Neural progenitor cell (in vitro differentiated cells): ENCODE measurements at regions not wholly inside any gene's neighbourhood (a gene's known extent, or its start where the extent isn't known, plus 50 kb on each side); places are given as distances from the start of the nearest gene placed in this dataset.

Source experiments
- DNase-seq: peaks from one replicate; pipeline ENCODE4 v3.0.0-alpha.2; 2016; ENCODE audit warnings: low spot score
- H2AFZ ChIP-seq: fragments of 200-600 bp; sonication (generic); replicated peaks from 2 replicates; pipeline ENCODE4 v1.6.1; 2016; ENCODE audit warnings: antibody characterized with exemption
- H3F3A ChIP-seq: fragments of 200-600 bp; sonication (generic); 2 replicates; pipeline ENCODE4 v1.6.1; 2016; ENCODE audit warnings: antibody characterized with exemption, low read depth
- H3K27ac ChIP-seq: fragments of 200-600 bp; sonication (generic); 2 replicates; pipeline ENCODE4 v1.5.1; 2016; ENCODE audit warnings: mild to moderate bottlenecking
- H3K27me3 ChIP-seq: fragments of 200-600 bp; sonication (generic); 2 replicates; pipeline ENCODE4 v1.6.1; 2016; ENCODE audit warnings: mild to moderate bottlenecking, moderate library complexity
- H3K36me3 ChIP-seq: fragments of 200-600 bp; sonication (generic); 2 replicates; pipeline ENCODE4 v1.5.1; 2016
- H3K4me1 ChIP-seq: fragments of 200-600 bp; sonication (generic); 2 replicates; pipeline ENCODE4 v1.6.1; 2016; ENCODE audit warnings: mixed run types
- H3K4me2 ChIP-seq: fragments of 200-600 bp; sonication (generic); 2 replicates; pipeline ENCODE4 v1.6.1; 2016
- H3K4me3 ChIP-seq: fragments of 200-600 bp; sonication (generic); 2 replicates; pipeline ENCODE4 v1.5.1; 2016
- H3K79me2 ChIP-seq: fragments of 200-600 bp; sonication (generic); 2 replicates; pipeline ENCODE4 v1.6.1; 2016; ENCODE audit warnings: low read depth
- H3K9ac ChIP-seq: fragments of 200-600 bp; sonication (generic); 2 replicates; pipeline ENCODE4 v1.6.1; 2016
- H3K9me3 ChIP-seq: fragments of 200-600 bp; sonication (generic); 2 replicates; pipeline ENCODE4 v1.5.1; 2016; ENCODE audit warnings: low read depth
- H4K20me1 ChIP-seq: fragments of 200-600 bp; sonication (generic); 2 replicates; pipeline ENCODE4 v1.6.1; 2016; ENCODE audit warnings: low read depth
- H3K27ac Mint-ChIP-seq: 3 replicates; pipeline ENCODE4 v1.8.0; 2021; ENCODE audit warnings: mixed read lengths
- H3K27me3 Mint-ChIP-seq: 2 replicates; pipeline ENCODE4 v1.8.0; 2022; ENCODE audit warnings: low read depth, mild to moderate bottlenecking, inconsistent platforms, moderate library complexity, mixed read lengths; ENCODE audit not compliant: insufficient read depth
- H3K36me3 Mint-ChIP-seq: 3 replicates; pipeline ENCODE4 v1.8.0; 2021; ENCODE audit warnings: mixed read lengths
- H3K4me1 Mint-ChIP-seq: 3 replicates; pipeline ENCODE4 v1.8.0; 2021; ENCODE audit warnings: mixed read lengths
- H3K4me3 Mint-ChIP-seq: 3 replicates; pipeline ENCODE4 v1.8.0; 2021; ENCODE audit warnings: mild to moderate bottlenecking, moderate library complexity, mixed read lengths
- H3K9me3 Mint-ChIP-seq: 3 replicates; pipeline ENCODE4 v1.8.0; 2020; ENCODE audit warnings: mixed read lengths
- EZH2 ChIP-seq: fragments of 200-600 bp; sonication (generic); IDR thresholded peaks from 2 replicates; pipeline ENCODE4 v1.6.1; 2017; ENCODE audit warnings: antibody characterized with exemption, mild to moderate bottlenecking, moderate library complexity
- EZH2phosphoT487 ChIP-seq: fragments of 200-600 bp; sonication (generic); IDR thresholded peaks from 2 replicates; pipeline ENCODE4 v1.6.1; 2017; ENCODE audit warnings: antibody characterized with exemption
- TF ChIP-seq, protein P1 (sequence below): fragments of 200-600 bp; sonication (generic); IDR thresholded peaks from 2 replicates; pipeline ENCODE4 v1.5.1; 2017; ENCODE audit warnings: antibody characterized with exemption, mild to moderate bottlenecking

GRCh38 chr16:62177351-62178203, 141.3 kb upstream of the CDH8 start:
- Mint-ChIP-seq H3K9me3 (no peaks in the 10 kb centered on the region), H3K27me3 (no peaks in the 10 kb centered on the region), H3K4me1 (peaks cover 10% of the 10 kb centered on the region), H3K27ac (no peak overlapping the region), H3K4me3 (no peak overlapping the region), H3K36me3 (no peaks in the 10 kb centered on the region)
- Histone ChIP-seq H3K9me3 (no peaks in the 10 kb centered on the region), H3K79me2 (no peaks in the 10 kb centered on the region), H3K4me2 (no peak overlapping the region), H4K20me1 (no peaks in the 10 kb centered on the region), H3K4me1 (no peaks in the 10 kb centered on the region), H3K27ac (no peak overlapping the region), H3K27me3 (no peaks in the 10 kb centered on the region), H3K4me3 (no peak overlapping the region), H2AFZ (no peak overlapping the region), H3K36me3 (no peaks in the 10 kb centered on the region), H3K9ac (no peak overlapping the region), H3F3A (no peaks in the 10 kb centered on the region)
- TF ChIP-seq, protein P1, sequence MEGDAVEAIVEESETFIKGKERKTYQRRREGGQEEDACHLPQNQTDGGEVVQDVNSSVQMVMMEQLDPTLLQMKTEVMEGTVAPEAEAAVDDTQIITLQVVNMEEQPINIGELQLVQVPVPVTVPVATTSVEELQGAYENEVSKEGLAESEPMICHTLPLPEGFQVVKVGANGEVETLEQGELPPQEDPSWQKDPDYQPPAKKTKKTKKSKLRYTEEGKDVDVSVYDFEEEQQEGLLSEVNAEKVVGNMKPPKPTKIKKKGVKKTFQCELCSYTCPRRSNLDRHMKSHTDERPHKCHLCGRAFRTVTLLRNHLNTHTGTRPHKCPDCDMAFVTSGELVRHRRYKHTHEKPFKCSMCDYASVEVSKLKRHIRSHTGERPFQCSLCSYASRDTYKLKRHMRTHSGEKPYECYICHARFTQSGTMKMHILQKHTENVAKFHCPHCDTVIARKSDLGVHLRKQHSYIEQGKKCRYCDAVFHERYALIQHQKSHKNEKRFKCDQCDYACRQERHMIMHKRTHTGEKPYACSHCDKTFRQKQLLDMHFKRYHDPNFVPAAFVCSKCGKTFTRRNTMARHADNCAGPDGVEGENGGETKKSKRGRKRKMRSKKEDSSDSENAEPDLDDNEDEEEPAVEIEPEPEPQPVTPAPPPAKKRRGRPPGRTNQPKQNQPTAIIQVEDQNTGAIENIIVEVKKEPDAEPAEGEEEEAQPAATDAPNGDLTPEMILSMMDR, result no peak
- no peak for TF ChIP-seq EZH2
- no peak for TF ChIP-seq EZH2phosphoT487
- DNase-seq, result peak; percentile 19

DNA sequence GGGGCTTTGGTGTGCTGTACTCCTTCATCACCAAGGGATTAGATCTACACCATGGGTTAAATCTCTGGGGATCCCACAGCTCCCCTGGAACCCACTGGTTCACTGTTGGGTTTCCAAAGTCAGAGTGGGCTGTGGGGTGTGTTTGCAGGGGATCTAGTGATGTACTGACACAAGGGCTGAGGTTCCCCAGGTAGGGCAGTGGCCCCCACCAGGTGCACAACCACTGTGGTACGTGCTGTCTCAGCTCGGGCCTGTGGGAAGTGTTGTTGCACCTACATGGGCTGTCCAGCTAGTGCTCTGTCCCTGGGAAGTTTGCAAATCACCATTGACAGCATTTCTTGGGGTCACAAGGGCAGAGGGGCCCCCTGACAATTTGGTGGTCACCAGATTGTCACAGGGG, 134.4 kb upstream of the CDH8 start:
- no peaks in the 10 kb centered on the region for H3K27me3 Mint-ChIP-seq
- DNase-seq, result no peak
- H3K4me3 ChIP-seq, result no peak overlapping the region
- no peak overlapping the region for H3K9ac ChIP-seq
- H3K4me1 Mint-ChIP-seq, result no peaks in the 10 kb centered on the region
- H3K36me3 Mint-ChIP-seq, result no peaks in the 10 kb centered on the region
- no peak overlapping the region for H2AFZ ChIP-seq
- no peaks in the 10 kb centered on the region for H3K9me3 ChIP-seq
- H3K4me2 ChIP-seq, result no peak overlapping the region
- H3K4me3 Mint-ChIP-seq, result no peak overlapping the region
- peaks cover 4% of the 10 kb centered on the region for H3K9me3 Mint-ChIP-seq
- no peaks in the 10 kb centered on the region for H3K79me2 ChIP-seq
- H3K27me3 ChIP-seq, result no peaks in the 10 kb centered on the region
- no peaks in the 10 kb centered on the region for H3K36me3 ChIP-seq
- no peak overlapping the region for H3K27ac Mint-ChIP-seq
- no peak overlapping the region for H3K27ac ChIP-seq
- TF ChIP-seq EZH2 (no peak), EZH2phosphoT487 (no peak)
- TF ChIP-seq, protein P1, result no peak
- no peaks in the 10 kb centered on the region for H4K20me1 ChIP-seq
- H3F3A ChIP-seq, result no peaks in the 10 kb centered on the region
- H3K4me1 ChIP-seq, result no peaks in the 10 kb centered on the region

DNA sequence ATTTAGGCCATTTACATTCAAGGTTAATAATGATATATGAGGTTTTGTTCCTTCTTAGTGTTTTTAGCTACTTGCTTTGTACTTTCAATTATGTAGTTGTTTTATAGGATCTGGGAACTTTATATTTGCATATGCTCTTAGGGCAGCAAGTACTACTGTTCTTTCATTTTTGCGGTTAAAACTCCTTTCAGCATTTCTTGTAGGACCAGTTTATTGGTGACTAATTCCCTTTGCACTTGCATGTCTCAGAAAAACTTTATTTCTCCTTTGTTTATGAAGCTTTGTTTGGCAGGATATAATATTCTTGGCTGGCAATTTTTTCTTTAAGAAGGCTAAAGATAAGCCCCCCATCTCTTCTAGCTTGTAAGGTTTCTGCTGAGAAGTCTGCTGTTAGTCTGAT, 131.3 kb upstream of the CDH8 start:
- no peaks in the 10 kb centered on the region for H3K36me3 Mint-ChIP-seq

More for the DNA sequence above, 131.3 kb upstream of the CDH8 start:
- no peaks in the 10 kb centered on the region for H3K4me1 ChIP-seq
- no peak overlapping the region for H2AFZ ChIP-seq
- no peak overlapping the region for H3K9ac ChIP-seq
- peaks cover 8% of the 10 kb centered on the region for H3K9me3 Mint-ChIP-seq
- H3K4me3 Mint-ChIP-seq, result no peak overlapping the region
- H3K4me1 Mint-ChIP-seq, result no peaks in the 10 kb centered on the region
- H3K27me3 ChIP-seq, result no peaks in the 10 kb centered on the region
- H3F3A ChIP-seq, result no peaks in the 10 kb centered on the region
- H3K27ac Mint-ChIP-seq, result no peak overlapping the region
- H3K27ac ChIP-seq, result no peak overlapping the region
- H3K9me3 ChIP-seq, result no peaks in the 10 kb centered on the region
- no peak overlapping the region for H3K4me3 ChIP-seq
- no peaks in the 10 kb centered on the region for H4K20me1 ChIP-seq
- no peak overlapping the region for H3K4me2 ChIP-seq
- DNase-seq, result no peak
- no peaks in the 10 kb centered on the region for H3K36me3 ChIP-seq
- no peak for TF ChIP-seq EZH2
- TF ChIP-seq, protein P1, result no peak
- no peak for TF ChIP-seq EZH2phosphoT487
- H3K27me3 Mint-ChIP-seq, result no peaks in the 10 kb centered on the region
- H3K79me2 ChIP-seq, result no peaks in the 10 kb centered on the region
